OCI-LY7 (cell line): ENCODE measurements at regions not wholly inside any gene's neighbourhood (a gene's known extent, or its start where the extent isn't known, plus 50 kb on each side); places are given as distances from the start of the nearest gene placed in this dataset.

Experiments used
- BruUV-seq: library from RNA; stranded (reverse); fragments of 400-500 nt; replicated peaks from 2 replicates; lab custom pipeline; 2021; lab: Mats Ljungman, UMichigan
- CTCF ChIA-PET: fragments of 300-600 bp; sonication (Branson Sonifier 250); formaldehyde crosslinking; loops from one replicate; lab custom pipeline; 2022; ENCODE audit warnings: antibody characterized with exemption; ENCODE audit not compliant: unreplicated experiment; lab: Charles Lee
- POLR2A ChIA-PET: fragments of 300-600 bp; sonication (Branson Sonifier 250); formaldehyde crosslinking; loops from one replicate; lab custom pipeline; 2022; ENCODE audit warnings: antibody characterized with exemption; lab: Charles Lee
- DNase-seq: peaks from one replicate; pipeline ENCODE4 v3.0.0-alpha.2; 2015; ENCODE audit warnings: low spot score
- H2AFZ ChIP-seq: fragments of 200-600 bp; sonication (generic), shearing (Covaris generic); 2 replicates; pipeline ENCODE4 v1.6.1; 2014; ENCODE audit warnings: mild to moderate bottlenecking, antibody characterized with exemption, low read length, moderate library complexity
- H3K27ac ChIP-seq: fragments of 200-600 bp; sonication (generic); 2 replicates; pipeline ENCODE4 v1.5.1; 2014; ENCODE audit warnings: mixed run types, low read depth, mild to moderate bottlenecking, moderate library complexity, low read length, inconsistent platforms; ENCODE audit not compliant: poor library complexity, severe bottlenecking
- H3K36me3 ChIP-seq: fragments of 200-600 bp; sonication (generic); 2 replicates; pipeline ENCODE4 v1.6.1; 2014; ENCODE audit warnings: mild to moderate bottlenecking, antibody characterized with exemption, low read length, moderate library complexity, mixed read lengths; ENCODE audit not compliant: insufficient read depth
- H3K4me1 ChIP-seq: fragments of 200-600 bp; sonication (generic); 2 replicates; pipeline ENCODE4 v1.5.1; 2014; ENCODE audit warnings: mild to moderate bottlenecking, low read length; ENCODE audit not compliant: insufficient read depth, poor library complexity, severe bottlenecking
- H3K4me2 ChIP-seq: fragments of 200-600 bp; sonication (generic); 2 replicates; pipeline ENCODE4 v1.6.1; 2014; ENCODE audit warnings: mild to moderate bottlenecking, low read length
- H3K4me3 ChIP-seq: fragments of 200-600 bp; sonication (generic); 2 replicates; pipeline ENCODE4 v1.5.1; 2014; ENCODE audit warnings: mild to moderate bottlenecking, low read depth, low read length; ENCODE audit not compliant: poor library complexity, severe bottlenecking
- H3K79me2 ChIP-seq: fragments of 200-600 bp; sonication (generic); 2 replicates; pipeline ENCODE4 v1.6.1; 2016; ENCODE audit warnings: low read depth, mild to moderate bottlenecking, low read length, moderate library complexity, mixed read lengths; ENCODE audit not compliant: insufficient read depth
- H3K9me2 ChIP-seq: fragments of 200-600 bp; sonication (generic); 2 replicates; pipeline ENCODE4 v1.6.1; 2016; ENCODE audit warnings: mild to moderate bottlenecking, low read length, mixed read lengths; ENCODE audit not compliant: insufficient read depth
- H3K9me3 ChIP-seq: fragments of 200-600 bp; sonication (generic); 2 replicates; pipeline ENCODE4 v1.6.1; 2014; ENCODE audit warnings: mild to moderate bottlenecking, mixed run types, low read length, mixed read lengths
- H4K20me1 ChIP-seq: fragments of 200-600 bp; sonication (generic); 2 replicates; pipeline ENCODE4 v1.6.1; 2014; ENCODE audit warnings: mild to moderate bottlenecking, antibody characterized with exemption, low read length, moderate library complexity, mixed read lengths; ENCODE audit not compliant: insufficient read depth
- EZH2phosphoT487 ChIP-seq: fragments of 200-600 bp; sonication (generic); IDR thresholded peaks from 2 replicates; pipeline ENCODE4 v1.6.1; 2018; ENCODE audit warnings: low read depth, borderline replicate concordance, mild to moderate bottlenecking, mixed run types, antibody characterized with exemption, low read length, moderate library complexity, mixed read lengths
- intact Hi-C: fragments of 100-400 bp; cut with micrococcal nuclease; formaldehyde crosslinking; loops from one replicate; pipeline ENCODE4 v1.10.0; 2022; ENCODE audit not compliant: unreplicated experiment
- TF ChIP-seq, protein P1 (sequence below): fragments of 200-600 bp; sonication (generic); conservative IDR thresholded peaks from 2 replicates; pipeline ENCODE4 v1.5.1; 2014; ENCODE audit warnings: mild to moderate bottlenecking, antibody characterized with exemption, low read length, moderate library complexity, mixed read lengths

- H3K79me2 ChIP-seq, result no peaks in the 10 kb centered on the region
- no peak overlapping the region for H3K4me3 ChIP-seq
- no peak overlapping the region for H3K4me2 ChIP-seq
- no peak overlapping the region for H3K27ac ChIP-seq
- no peaks in the 10 kb centered on the region for H3K36me3 ChIP-seq
- intact Hi-C loops, result no loop called here
- CTCF ChIA-PET, result no interaction called here
- H3K9me3 ChIP-seq, result no peaks in the 10 kb centered on the region
- no peak overlapping the region for H2AFZ ChIP-seq
- H3K9me2 ChIP-seq, result no peaks in the 10 kb centered on the region
- no peak for DNase-seq
- H3K4me1 ChIP-seq, result no peaks in the 10 kb centered on the region
- TF ChIP-seq, protein P1, sequence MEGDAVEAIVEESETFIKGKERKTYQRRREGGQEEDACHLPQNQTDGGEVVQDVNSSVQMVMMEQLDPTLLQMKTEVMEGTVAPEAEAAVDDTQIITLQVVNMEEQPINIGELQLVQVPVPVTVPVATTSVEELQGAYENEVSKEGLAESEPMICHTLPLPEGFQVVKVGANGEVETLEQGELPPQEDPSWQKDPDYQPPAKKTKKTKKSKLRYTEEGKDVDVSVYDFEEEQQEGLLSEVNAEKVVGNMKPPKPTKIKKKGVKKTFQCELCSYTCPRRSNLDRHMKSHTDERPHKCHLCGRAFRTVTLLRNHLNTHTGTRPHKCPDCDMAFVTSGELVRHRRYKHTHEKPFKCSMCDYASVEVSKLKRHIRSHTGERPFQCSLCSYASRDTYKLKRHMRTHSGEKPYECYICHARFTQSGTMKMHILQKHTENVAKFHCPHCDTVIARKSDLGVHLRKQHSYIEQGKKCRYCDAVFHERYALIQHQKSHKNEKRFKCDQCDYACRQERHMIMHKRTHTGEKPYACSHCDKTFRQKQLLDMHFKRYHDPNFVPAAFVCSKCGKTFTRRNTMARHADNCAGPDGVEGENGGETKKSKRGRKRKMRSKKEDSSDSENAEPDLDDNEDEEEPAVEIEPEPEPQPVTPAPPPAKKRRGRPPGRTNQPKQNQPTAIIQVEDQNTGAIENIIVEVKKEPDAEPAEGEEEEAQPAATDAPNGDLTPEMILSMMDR, result no peak
- TF ChIP-seq EZH2phosphoT487, result no peak
- POLR2A ChIA-PET, result interaction anchor here (0.7 kb wide), 1 partner anchor 634 kb away, joined by 3 read pairs; no protein-coding TSS in a partner anchor
- no TSS peak for BruUV-seq
- no peaks in the 10 kb centered on the region for H4K20me1 ChIP-seq
Observed at GRCh38 chr16:61364990-61365389, 671.2 kb downstream of the CDH8 start.

GRCh38 chr16:61362585-61362984 lies 673.7 kb downstream of the CDH8 start:
- H3K9me3 ChIP-seq, result no peaks in the 10 kb centered on the region
- H3K79me2 ChIP-seq, result no peaks in the 10 kb centered on the region
- no peaks in the 10 kb centered on the region for H3K9me2 ChIP-seq
- H3K4me3 ChIP-seq, result no peak overlapping the region
- H4K20me1 ChIP-seq, result no peaks in the 10 kb centered on the region
- ChIA-PET CTCF (no interaction called here), POLR2A (interaction anchor here (0.5 kb wide), 1 partner anchor 955 kb away, joined by 3 read pairs; no protein-coding TSS in a partner anchor)
- H3K4me1 ChIP-seq, result no peaks in the 10 kb centered on the region
- intact Hi-C loops, result no loop called here
- H3K36me3 ChIP-seq, result no peaks in the 10 kb centered on the region
- H3K27ac ChIP-seq, result no peak overlapping the region
- no peak for TF ChIP-seq EZH2phosphoT487
- TF ChIP-seq, protein P1, result no peak
- no peak for DNase-seq
- BruUV-seq, result no TSS peak
- H2AFZ ChIP-seq, result no peak overlapping the region
- no peak overlapping the region for H3K4me2 ChIP-seq

- H3K4me2 ChIP-seq, result no peak overlapping the region
- H3K36me3 ChIP-seq, result no peaks in the 10 kb centered on the region
- no peak overlapping the region for H2AFZ ChIP-seq
- H4K20me1 ChIP-seq, result no peaks in the 10 kb centered on the region
- no peaks in the 10 kb centered on the region for H3K4me1 ChIP-seq
- ChIA-PET CTCF (no interaction called here), POLR2A (interaction anchor here (1.3 kb wide), 1 partner anchor 218 kb away, joined by 3 read pairs; no protein-coding TSS in a partner anchor)
- no peaks in the 10 kb centered on the region for H3K9me2 ChIP-seq
- H3K27ac ChIP-seq, result no peak overlapping the region
- H3K4me3 ChIP-seq, result no peak overlapping the region
- H3K9me3 ChIP-seq, result no peaks in the 10 kb centered on the region
- BruUV-seq, result no TSS peak
- no peak for DNase-seq
- no peaks in the 10 kb centered on the region for H3K79me2 ChIP-seq
- TF ChIP-seq, protein P1, result no peak
- TF ChIP-seq EZH2phosphoT487, result no peak
- intact Hi-C loops, result no loop called here
Observed at GRCh38 chr16:61344791-61345190, 691.4 kb downstream of the CDH8 start.
